NOMO-1 (cell line): ENCODE measurements at regions not wholly inside any gene's neighbourhood (a gene's known extent, or its start where the extent isn't known, plus 50 kb on each side); places are given as distances from the start of the nearest gene placed in this dataset.

Experiments used
- DNase-seq, 2 experiments: peaks; one replicate each; lab custom pipeline; 2025; ENCODE audit not compliant: unreplicated experiment in 2 of 2; lab: John Stamatoyannopoulos, UW

DNA sequence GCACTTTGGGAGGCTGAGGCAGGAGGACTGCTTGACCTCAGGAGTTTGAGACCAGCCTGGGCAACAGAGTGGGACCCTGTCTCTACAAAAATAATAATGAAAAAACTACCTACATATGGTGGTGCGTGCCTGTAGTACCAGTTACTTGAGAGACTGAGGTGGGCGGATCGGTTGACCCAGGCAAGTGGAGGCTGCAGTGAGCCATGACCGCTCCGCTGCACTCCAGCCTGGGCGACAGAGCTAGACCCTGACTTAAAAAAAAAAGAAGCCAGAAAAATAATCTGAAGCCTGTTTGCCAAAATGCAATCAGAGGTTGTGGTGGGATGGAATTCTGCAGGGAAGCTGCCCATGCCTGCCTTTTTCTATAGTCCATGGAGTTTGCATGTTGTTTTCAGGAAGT is 50.4 kb upstream of the GGTA1 start:
- DNase-seq = no peak

DNA sequence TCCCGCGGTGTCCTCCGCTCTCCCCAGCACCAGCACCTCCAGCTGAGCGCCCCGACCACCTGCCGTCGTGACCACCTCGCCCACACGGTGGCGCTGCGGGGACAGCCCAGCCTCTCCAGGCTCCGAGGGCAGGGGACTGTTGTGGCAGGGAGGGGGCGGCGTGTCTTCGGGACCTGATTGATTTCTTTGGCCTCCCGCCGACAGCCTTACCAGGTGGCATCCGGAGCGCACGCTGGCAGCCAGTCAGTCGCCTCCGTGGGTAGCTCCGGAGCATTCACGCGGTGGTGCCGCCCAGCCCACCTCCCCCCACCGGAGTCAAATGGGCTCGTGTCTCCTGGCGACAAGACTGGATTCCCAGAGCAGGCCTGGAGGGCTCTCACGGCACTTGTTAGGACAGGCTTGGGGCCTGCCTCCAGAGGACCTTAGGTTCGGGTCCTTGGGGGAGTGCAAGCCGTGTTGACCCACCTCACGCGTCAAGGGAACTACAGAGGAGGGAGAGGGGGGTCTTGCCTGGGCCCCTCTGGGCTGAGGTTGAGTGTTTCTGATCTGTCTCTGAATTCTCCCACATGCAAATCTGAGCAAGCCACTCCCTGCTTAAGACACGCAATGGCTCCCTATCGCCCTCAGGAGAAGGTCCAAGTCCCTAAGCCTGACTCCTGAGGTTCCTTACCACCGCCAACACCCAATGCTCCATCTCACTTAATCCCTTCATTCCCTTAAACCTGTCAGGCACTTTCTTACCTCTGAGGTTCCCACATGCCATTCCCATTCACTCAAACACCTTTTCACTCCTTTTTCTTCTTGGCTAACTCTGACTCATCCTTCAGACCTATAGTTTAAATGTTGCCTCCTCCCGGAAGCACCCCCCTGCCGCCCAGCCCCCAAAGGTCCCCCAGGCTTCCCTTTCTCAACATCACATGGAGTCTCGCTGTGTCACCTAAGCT is 51.2 kb upstream of the GGTA1 start:
- DNase-seq = peak; percentile 36 to 50

DNA sequence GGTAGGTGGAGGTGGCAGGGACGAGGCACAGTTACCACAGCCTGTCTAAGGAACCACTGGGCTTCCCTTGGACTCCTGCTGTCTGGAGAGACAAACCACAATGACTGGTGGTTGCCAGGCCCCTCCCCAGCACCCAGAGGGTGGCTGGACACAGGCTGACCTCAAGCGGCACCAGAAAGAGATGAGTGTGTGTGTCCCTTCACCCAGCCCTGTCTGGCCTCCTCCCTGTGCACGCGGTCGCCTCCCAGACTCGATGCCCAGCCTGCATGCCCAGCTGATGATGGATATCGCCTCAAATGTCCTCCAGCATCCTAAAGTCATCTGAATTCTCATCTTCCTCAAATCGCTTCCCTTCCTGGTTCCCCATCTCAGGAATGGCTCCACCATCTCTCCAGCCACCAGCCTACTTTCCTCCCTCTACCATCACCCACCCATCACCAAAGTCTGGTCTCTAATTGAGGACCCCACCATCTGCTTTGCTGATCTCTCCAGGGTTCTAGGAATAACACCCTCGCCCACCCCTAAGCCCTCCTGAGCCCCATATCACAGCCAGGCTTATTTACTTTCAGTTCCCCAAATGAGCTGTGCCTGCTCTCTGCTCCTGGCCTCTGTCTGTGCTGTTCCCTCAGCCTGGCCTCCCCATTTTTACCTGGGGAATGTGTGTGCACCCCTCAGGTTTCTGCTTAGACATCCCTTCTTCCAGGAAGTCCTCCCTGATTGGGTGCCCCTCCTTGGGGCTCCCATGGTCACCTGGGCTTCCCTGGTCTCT is 52.5 kb upstream of the GGTA1 start:
- peak; percentile 29 to 35 for DNase-seq

DNA sequence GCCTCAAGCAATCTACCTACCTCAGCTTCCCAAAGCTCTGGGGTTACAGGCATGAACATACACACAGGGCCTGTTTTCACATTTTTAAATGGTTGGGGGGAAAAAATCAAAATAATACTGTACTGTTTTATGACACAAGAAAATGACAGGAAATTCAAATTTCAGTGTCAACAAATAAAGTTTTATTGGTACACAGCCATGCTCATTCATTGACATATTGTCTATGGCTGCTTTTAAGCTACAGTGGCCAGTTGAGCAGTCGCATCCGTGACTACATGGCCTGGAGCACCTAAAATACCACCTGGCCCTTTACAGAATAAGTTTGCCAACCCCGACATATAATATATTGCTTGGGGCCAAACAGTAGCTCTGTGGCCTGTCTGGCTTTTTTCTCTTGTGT is 56.4 kb upstream of the GGTA1 start:
- no peak for DNase-seq

DNA sequence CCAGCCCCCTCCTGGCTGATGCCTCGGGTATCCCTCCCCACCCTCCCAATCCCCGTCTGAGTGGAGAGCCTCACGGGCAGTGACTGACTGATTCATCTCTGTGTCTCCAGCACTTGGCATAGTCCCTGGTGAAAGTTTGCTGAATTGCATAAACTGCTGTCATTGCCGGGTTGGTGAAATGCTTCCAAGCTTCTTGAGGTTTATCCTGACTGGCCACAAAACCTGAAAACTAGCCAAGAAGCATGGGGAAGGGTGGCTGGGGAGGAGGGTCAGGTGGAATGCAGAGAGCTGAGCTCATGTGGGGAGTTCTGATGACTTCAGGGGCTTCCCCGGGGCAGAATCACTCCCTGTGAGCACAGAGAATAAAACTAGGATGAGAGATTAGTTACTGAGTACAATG is 56.9 kb upstream of the GGTA1 start:
- DNase-seq = no peak

DNA sequence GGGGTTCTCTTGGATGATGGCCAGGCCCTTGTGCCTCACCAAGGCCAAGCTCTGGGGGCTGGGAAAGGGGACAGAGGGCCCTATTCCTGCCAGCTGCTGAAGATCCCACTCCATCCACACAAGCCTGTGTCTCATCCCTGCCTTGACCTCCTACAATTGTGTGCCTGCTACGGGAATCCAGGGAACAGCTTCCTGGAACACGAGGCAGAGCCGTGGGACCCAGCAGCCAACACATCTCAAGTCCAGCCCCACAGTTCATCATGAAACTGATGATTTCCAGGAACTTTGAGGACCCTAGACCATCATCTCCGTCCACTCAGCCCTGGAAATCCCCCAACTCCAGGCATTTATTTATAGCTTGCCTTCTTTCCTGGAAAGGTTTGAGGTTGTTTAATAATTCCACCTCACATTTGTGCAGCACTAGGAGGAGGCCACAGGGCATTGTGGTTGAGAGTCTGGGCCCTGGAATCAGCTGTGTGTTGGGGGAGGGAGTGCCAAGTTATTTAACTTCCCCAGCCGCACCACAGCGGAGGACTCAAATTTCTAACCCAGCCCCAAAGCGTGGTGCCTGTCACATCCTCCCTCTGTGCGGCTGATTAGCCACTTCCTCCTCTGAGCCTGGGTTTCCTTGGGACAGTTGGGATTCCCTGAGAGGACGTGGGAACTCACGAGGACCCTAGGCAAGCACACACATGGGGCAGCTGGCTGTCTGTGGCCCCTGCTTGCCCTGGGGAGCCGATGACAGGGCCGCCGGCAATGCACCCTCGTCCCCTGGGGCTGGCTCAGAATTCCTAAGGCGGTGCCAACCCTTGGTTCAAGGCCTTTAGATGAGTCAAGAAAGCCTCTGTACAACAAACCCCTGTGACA is 58.2 kb upstream of the GGTA1 start:
- DNase-seq = peak; percentile 82 to 91

DNA sequence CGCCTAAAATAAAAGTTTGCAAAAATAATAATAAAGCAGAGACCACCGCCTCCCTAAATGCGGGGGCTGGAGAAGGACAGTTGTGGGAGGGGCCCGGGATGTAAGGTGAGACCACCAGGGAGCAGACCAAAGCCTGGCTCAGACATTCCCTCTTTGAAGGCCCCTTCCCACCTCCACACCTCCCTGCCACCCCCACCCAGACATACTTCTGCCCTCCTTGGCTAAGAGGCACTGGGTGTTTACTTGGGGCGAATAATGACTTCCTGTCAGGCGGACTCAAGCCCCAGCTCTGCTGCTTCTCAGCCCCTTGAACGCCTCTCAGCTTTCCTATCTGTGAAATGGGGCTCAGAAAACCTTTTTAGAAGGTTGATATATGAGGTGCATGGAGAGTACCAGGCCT is 58.8 kb upstream of the GGTA1 start:
- DNase-seq = peak in 1 of 2 experiments; percentile 11

DNA sequence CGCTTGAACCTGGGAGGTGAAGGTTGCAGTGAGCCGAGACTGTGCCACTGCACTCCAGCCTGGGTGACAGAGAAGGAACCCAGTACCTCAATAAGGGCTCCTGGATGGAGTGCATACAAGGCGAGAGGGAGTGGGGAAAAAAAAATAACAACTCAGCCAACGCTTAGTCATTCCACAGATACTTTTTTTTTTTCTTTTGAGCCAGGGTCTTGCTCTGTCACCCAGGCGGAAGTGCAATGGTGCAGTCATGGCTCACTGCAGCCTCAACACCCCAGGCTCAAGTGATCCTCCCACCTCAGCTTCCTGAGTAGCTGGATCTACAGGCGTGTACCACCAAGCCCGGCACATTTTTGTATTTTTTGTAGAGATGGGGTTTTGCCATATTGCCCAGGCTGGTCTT is 59.5 kb upstream of the GGTA1 start:
- no peak for DNase-seq

DNA sequence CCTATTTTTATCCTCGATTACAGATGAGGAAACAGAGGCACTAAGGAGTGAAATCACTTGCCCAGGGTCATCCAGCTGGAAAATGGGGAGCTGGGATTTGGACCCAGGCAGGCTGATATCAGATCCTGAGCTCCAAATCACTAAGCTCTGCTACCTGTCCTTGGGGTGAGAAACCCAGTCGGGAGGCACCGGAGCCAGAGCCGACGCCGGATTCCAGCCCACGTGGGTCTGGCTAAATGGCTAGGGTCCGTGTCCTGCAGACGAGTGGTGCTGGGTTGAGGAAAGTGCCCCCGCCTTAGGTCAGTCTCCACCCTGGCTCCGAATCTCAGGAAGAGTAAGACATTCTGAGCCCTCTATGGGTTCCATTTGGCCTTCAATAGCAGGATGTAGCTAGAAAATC is 61.3 kb upstream of the GGTA1 start:
- no peak for DNase-seq

DNA sequence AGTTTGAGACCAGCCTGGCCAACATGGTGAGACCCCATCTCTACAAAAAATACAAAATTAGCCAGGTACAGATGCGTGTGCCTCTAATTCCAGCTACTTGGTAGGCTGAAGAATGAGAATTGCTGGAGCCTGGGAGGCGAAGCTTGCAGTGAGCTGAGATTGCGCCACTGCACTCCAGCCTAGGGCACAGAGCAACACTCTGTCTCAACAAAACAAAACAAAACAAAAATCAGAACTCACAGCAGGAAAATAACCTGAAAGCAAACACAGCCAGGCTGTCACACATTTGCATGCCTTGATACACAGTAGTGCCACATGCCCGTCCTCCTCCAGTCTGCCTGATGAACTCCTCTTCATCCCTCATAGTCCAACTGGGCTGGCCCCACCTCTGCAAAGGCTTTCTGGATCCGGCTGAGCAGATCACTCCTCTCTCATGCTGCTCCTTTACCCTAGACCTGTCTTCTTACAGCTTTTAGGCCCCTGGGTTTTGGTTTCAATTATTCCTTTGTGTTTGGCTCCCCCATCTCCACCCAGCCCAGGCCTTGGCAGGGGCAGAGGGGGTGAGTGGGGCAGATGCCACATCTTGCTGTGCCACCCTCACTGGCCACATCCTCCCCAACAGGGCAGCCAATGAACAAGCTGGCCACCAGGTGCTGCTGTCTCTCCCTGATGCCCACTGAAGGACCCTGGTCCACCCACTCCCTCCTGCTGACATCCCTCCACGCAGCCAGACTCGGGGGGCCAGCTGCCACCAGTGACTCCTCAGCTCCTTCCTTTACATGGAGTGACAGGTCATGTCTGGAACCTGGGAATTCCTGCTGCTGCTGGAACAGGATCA is 62.0 kb upstream of the GGTA1 start:
- no peak for DNase-seq

DNA sequence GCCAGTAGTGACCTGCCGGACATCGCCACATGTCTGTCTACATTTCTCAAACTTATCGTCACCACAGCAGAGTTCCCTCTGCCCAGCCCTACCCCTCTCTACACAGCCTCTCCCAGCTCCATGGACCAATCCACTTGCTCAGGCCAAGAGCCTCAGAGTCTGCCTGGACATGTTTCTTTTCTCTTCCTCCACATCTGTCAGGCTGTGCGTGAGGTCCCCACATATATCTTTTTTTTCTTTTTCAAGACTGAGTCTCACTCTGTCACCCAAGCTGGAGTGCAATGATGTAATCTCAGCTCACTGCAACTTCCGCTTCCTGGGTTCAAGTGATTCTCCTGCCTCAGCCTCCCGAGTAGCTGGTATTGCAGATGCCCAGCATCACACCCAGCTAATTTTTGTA is 62.7 kb upstream of the GGTA1 start:
- no peak for DNase-seq

DNA sequence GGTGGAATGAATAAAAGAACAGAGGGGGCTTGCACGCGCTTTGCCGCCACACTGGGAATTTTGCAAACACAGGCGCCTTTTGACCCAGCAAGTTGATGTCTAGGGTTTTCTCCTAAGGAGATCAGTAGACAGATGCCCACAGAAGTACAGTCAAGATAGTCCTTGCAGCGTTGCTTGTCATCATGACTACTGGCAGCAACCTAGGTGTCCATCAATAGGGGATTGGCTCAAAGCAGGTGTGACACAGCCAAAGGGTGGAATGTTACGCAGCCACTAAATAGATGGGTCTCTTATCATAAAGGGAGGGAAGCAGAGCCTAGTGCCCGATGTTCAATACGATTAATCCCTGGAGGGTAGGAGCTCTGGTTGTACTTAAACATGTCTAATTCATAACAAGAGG is 63.8 kb upstream of the GGTA1 start:
- no peak for DNase-seq

DNA sequence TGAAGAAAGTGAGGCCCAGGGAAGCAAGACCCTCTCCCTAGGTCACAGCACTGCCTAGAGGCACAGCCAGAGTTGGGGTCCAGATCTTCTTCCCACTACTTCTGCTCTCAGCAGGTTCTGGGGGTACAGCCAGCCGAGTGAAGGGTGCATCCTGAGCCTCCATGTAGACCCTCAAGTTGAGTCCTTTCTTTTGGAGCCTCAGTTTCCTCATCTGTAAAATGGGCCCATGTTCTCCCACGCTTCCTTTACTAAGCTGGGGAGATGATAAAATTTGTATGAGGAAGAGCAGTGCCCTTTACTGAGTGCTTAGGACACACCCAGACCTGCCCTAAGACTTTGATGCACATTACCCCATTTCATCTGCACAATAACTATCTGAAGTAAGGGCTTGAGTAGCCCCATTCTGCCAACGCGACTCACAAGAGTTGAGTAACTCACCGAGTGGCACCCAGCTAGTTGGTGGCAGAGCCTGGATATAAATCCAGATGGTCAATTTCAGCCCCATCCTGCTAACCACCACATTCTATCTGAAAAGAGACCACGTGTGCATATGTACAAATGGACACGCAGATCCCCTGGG is 64.3 kb upstream of the GGTA1 start:
- DNase-seq = no peak

DNA sequence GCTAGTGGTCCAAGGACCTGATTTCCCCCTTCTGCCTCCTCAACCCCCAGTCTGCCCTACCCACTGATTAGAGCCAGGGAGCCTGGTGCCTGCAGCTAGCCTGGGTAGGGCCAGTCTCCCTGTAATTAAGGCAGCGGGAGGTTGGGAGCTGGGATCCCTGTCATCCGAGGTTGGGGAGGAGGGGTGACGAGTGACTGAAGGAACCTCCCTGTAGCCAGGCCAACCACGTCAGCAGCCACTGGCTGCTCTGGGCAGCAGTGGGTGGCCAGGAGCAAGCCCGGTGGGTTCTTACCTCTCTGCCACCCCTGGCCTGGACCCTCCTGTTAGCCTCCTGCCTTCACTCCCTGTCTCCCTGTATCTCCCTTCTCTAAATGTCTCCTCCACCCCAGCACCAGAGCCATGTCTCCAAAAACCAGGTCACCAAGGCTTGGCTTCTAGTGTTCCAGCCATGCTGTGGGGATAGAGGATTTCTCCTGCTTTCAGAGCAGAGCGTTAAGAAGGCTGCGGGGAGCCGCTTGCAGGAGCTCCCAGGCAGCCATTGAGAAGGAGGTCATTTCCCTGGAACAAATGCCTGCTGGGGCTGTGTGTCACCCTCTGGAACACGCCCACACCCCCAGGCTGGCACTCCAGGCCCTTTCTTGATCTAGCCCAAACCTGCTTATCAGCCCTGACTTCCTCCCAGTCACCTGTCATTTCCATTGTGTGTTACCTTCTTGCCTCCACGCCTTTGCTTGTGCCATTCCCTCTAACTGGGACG is 65.0 kb upstream of the GGTA1 start:
- no peak for DNase-seq

DNA sequence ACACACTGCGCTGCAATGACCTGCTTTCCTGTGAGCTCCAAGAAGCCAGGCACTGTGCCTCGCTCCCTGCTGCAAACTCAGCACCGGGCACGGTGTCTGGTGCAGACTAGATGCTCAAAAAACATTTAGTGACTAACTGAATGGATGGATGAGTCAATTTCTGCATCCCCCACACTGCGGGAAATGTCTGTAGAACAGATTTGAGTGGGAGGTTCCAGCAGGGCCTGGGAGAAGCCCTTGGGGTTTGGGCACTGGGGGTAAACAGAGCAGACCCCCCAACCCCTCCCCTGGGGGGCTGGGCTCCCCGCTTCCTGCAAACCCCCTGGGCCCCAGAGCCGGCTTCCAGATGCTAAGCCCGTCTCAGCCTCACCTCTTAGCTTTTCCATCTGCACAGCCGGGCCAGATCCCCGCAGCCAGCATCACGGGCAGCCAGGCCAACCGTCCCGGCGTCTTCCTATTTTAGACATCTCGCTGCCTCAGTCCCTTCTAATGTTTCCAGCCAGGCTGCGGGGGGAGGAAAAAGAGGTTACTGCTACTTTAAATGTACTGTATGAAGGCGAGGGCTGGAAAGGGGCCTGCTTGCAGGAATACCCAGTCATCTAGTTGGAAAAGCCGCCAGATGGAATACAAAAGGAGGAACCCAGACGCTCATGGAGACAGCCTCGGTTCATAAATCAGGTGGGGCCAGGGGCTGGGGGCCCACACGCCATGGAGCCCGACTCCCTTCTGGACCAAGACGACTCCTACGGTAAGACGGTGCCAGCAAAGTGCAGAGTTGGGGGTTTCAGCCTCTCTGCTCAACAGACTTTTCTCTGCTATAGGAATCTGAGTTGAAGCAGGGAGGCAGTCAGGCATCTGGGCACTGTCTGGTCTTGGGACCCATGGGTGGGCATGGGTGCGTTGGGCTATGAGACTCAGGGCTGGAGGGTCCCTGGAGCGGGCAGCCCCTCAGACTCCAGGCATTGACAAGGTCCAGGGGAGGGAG is 67.1 kb upstream of the GGTA1 start:
- no peak for DNase-seq

DNA sequence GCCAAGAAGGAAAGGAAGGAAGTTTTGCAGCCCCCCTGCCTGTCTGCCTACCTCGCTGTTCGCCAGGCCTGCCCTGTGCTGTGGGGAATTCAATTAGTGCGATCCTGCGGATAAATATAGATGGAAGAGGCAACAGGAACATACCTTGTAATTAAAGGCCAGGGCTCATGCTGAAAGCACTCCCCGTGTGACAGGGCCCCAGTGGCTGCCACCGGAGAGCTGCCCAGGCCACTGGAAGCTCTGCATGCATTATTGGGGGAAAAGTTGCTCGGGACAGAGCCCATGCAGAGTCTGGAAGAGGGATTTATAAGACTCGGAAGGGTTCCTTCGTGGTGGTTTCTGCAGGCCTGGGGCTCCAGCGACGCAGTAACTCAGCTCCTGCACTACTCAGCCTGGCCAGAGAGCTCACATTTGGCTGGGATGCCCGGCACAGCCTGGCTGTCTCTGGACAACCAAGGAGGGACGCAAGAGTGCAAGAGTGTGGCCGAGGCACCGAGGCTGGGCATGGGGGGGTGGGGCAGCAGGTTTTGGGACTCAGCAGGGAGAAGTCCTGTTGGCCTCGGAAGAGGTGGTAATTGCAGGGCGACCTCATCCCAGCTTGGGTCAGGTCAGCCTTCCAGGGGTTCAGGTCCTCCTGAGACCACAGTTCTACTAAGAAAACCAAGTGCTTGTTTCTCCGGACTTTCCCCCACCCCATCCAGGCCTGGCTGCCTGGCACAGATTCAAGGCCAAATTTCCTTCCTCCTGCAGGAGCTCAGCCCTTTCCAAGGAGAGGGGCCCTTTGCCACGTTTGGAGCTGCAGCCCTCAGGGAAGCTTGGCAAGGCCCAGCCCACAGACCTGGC is 68.1 kb upstream of the GGTA1 start:
- DNase-seq = no peak
